HG03442 (cell line): ENCODE measurements at regions not wholly inside any gene's neighbourhood (a gene's known extent, or its start where the extent isn't known, plus 50 kb on each side); places are given as distances from the start of the nearest gene placed in this dataset.

Source experiments
- ATAC-seq: cut with Tn5 transposase; IDR thresholded peaks from one replicate; pipeline ENCODE4 v1.9.1; 2021; ENCODE audit warnings: mild to moderate bottlenecking, moderate library complexity; ENCODE audit not compliant: unreplicated experiment

- ATAC-seq = no peak
Measured at GRCh38 chrX:5549512-5549911, 679.2 kb downstream of the NLGN4X start.

GRCh38 chrX:5537098-5537497 is 691.6 kb downstream of the NLGN4X start:
- no peak for ATAC-seq

- no peak for ATAC-seq
Measured at GRCh38 chrX:5536261-5536660, 692.4 kb downstream of the NLGN4X start.

DNA sequence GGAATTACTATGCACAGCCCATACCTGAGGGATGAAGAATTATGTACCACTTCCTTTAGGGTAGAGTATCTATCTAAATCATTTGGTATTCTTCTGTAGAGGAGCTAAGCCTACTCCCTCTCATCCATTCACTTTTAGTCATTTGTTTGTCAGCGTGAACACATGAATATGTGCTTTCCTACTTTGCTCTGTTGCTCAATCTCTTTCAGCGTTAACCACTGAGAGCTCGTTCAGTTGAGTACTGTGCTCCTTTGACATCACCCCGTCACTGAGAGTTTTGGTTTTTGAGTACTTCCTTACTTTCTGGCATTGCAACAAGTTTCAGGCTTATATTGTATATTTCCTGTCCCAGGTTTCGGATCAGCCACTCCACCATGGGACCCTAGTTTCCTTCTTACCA is 700.6 kb downstream of the NLGN4X start:
- ATAC-seq = no peak

DNA sequence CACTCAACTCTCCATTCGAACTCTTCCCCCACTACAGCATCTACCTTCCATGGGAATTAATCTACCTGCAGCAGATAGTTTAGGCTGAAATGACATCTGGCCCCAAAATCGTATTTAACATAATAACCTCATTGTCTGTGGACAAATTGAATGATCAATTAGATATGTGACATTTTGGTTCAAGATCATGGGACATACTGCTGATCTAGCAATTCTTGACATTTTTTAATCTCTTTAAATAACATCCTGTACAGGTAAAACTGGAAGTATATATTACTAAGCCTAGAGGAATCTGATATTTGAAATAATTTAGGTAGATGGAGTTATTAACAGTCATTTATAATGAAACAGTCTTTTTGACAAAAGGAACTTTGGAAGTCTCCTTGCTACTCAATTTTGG is 702.5 kb downstream of the NLGN4X start:
- no peak for ATAC-seq

DNA sequence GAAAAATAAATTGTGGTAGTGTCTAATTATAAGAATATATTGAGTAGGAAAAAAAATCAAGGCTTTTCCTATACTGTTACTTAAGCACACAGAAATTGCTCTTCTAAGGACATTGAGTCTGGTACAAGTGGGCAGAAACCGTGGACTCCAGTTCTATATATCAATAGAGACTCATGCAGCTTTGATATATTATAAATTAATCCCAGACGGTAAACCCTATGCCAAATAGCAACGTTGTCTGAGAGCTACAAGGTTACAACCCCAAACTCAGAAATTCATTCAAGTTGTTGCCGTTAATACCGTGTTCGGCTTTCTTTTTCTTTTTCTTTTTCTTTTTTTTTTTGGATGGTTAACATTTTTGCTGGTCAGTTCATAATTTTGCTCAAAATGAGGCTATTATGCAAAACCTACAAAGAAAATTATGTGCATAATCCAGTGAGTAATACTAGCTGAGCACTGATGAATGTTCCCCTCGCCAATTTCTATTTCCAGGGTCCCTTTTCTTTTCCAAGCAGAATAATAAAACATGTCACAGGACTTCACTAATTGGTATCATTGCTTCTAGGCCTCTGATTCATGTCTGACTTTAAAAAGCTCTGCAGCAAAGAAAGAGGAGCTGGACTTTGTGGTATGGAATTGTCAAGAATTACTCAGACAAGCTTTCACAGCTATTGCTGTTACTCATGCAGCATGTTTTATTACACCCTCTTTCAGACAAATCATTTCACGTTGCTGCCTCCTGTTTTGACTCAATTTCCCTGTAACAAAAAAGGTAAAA is 737.7 kb downstream of the NLGN4X start:
- no peak for ATAC-seq

DNA sequence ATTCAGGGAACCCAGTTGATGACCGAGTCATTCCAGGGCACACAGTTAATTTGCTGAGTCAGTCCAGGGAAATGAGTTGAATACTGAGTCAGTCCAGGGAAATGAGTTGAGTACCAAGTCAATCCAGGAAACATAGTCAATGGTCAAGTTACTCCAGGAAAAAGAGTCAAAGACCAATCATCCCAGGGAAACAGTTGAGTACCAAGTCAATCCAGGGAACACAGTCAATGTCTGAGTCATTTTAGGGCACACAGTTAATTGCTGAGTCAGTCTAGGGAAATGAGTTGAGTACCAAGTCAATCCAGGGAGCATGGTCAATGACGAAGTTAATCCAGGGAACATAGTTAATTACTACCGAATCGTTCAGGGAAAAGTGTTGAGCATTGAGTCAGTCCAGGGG is 754.4 kb downstream of the NLGN4X start:
- no peak for ATAC-seq

DNA sequence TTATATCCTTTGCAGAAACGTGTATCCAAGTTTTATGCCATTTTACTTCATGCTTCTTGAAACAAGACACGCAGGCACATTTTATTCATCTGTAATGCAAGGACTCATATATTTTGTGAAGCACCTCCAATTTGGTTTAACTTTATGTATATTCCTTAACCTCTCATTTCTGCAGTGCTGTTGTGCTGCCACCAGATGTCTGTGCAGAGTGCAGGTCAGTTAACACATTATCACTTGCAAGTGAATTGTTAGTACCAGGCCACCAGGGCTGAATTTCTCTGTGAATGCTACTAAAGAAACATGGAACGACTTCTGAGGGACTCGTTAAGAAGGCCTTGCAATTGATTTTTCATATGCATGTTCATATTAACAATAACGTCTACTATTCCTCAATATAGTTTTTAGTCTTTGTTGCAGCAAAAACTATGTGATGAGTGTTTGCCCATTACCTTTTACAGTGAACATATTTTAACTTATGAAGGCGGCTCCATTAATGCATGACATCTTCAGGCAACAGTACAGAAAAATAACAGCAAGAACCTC is 770.3 kb downstream of the NLGN4X start:
- ATAC-seq = no peak

- no peak for ATAC-seq
Measured at GRCh38 chrX:5449323-5449722, 779.3 kb downstream of the NLGN4X start.

DNA sequence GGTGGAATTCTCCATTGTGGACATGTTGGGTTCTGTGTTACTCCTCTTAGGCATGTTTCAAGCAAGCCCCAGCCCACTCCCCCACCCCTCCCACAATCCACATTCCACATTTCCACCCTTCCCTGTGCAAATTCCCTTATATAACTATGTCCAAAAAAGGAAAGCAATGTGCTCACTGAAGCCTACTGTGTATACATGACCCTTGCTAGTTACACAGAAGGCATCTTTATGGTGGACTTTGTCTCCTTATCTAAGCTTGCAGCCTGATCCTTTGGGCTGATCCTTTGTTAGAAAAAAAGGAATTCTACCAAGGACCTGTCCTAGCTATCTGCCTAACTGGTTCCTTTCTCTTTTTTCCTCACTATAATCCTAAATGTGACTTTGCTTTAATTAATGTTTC is 796.8 kb downstream of the NLGN4X start:
- no peak for ATAC-seq

DNA sequence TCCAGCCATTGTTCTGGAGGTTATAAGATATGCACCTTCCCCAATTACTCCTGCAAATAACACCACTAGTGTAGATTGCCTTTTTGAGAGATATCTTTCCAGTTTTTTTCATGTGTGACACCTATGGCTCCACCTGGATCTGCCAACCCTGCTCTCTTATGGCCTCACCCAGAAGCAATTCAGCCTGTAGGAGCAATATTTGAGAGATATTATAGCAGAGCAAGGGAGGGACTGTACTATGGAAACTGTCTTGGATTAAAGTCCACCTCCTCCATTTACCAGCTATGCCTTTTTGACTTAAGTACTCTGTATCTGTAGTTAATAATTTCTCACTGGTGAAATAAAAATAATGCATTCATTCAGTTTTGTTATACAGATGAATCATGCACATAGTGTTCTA is 803.5 kb downstream of the NLGN4X start:
- no peak for ATAC-seq

DNA sequence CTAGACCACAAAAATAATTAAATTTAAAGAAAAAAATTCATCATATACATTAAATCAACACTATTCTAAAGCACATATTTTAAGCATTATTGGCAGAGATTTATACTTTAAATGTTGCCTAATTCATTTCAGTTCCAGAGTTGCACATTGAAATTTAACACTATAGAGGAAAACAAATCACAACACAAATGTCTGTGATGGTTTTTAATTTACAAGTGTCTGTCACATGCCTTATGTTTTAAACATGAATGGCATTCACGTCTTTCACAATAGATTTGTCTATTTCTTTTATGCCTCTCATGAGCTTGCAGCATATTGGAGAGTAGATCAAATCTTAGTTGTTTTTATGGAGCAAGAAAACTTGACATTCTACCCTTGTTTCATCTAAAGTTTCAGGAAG is 811.3 kb downstream of the NLGN4X start:
- ATAC-seq = no peak

DNA sequence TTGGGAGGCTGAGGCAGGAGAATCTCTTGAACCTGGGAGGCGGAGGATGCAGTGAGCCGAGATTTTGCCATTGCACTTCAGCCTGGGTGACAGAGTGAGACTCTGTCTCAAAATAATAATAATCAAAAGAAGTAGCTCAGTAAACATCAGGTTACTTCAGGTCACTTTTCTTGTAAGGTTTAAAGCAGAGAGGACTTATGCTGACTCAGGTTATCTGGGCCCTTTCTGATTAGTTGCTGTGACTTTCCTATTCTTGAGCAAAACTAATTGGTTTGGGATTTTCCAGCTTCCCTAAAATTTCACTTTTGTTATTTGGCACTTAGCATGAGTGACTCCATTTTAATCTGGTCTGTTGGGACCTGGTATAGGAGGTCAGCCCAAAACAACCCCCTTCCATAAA is 812.9 kb downstream of the NLGN4X start:
- no peak for ATAC-seq

DNA sequence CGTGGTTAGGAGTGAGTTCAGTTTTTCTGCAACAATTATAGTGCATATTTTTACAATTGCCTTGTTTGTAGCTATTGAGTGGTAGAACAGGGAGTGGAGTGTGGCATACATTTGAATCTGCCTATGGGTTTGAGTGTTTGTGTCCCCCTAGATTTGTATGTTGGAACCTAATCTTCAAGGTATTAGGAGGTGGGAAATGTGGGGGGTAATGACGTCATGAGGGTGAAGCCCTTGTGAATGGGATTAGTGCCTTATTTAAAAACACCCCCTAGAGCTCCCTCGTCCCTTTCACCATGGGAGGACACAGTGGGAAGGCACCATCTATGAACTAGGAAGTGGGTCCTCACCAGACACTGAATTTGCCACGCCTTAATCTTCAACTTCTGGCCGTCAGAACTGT is 819.6 kb downstream of the NLGN4X start:
- no peak for ATAC-seq

DNA sequence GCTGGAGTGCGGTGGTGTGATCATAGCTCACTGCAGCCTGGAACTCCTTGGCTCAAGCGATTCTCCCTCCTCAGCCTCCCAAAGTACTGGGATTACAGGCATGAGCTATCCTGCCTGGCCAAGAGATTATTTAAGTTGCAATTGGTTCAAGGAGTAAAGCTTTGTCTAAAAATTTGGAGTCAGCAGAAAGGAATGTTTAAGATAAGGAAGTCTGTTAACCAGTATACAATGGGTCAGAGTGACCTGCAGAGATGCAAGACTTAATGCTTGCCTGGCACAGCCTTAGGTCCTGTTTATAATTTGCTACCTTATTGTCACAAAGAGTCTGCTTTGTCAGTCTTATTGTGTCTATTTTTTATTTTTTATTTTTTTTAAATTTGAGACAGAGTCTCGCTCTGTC is 826.2 kb downstream of the NLGN4X start:
- no peak for ATAC-seq

- ATAC-seq = no peak
Measured at GRCh38 chrX:5399403-5399802, 829.3 kb downstream of the NLGN4X start.

- ATAC-seq = no peak
Measured at GRCh38 chrX:5397409-5397808, 831.3 kb downstream of the NLGN4X start.

- no peak for ATAC-seq
Measured at GRCh38 chrX:5390376-5390775, 838.3 kb downstream of the NLGN4X start.

- no peak for ATAC-seq
Measured at GRCh38 chrX:5388087-5388486, 840.6 kb downstream of the NLGN4X start.

DNA sequence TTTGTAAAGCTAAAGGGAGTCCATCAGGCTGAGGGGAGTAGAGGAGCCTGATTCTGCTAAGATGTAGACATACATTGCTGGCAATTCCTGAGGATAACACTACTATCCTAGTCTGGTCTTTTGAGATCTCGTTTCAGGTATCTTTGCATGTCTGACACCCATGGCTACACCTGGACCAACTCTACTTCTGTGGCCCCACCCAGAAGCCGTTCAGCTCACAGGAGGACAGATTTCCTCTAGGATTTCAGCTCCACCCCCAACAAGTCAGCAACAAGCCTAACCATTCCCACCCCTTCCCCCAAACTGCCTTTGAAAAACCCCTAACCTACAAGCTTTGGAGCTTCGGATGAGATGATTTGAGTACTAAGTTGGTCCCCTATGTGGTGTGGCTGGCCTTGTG is 848.2 kb downstream of the NLGN4X start:
- no peak for ATAC-seq

DNA sequence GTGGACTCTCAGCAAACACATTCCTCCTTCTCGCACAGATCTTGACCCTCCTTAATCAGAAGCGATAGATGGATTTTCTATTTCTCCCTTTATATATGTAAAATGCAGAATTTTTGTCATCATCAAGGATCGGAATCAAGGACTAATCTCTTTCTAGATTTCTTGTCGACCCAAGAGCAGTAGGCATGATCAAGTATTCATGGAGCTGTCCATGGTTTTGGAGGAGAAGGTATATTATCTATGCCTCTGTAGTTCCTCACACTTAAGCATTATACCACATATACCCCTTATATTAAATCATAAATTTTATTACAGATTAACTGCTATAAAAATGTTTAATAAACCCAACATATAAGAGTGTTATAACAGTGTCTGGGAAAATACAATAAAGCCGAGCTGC is 886.8 kb downstream of the NLGN4X start:
- no peak for ATAC-seq

- no peak for ATAC-seq
Measured at GRCh38 chrX:5337160-5337559, 891.5 kb downstream of the NLGN4X start.

DNA sequence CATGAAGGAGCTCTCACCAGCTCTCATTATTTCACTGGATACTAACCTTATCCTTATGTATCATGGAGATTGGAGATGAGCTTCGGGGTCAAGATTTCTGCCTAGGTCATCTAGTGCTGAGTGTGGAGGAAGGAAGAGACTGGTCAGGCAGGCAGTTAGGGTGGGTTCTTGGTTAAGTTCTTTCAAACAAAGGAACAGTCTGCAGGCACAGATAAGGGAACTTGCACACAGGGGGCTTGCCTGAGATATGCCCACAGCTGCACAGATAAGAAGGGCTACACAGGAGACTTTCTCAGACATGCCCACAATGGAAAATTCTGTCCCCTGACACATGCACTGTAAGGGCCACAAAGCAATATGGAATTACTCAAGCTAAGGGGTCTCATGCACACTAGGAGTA is 904.1 kb downstream of the NLGN4X start:
- no peak for ATAC-seq
